MG63 (cell line): ENCODE measurements at regions not wholly inside any gene's neighbourhood (a gene's known extent, or its start where the extent isn't known, plus 50 kb on each side); places are given as distances from the start of the nearest gene placed in this dataset.
A peak's percentile ranks its signal among the peaks of the same experiment; 100 is the strongest.

Experiments used
- DNase-seq: peaks from one replicate; pipeline ENCODE4 v3.0.0-alpha.2; 2020
- H3K27me3 ChIP-seq: fragments of 250-450 bp; sonication (Bioruptor Pico); 2 replicates; pipeline ENCODE4 v1.5.1; 2020; ENCODE audit warnings: mild to moderate bottlenecking, moderate library complexity
- H3K36me3 ChIP-seq: fragments of 250-450 bp; sonication (Bioruptor Pico); 2 replicates; pipeline ENCODE4 v1.5.1; 2020; ENCODE audit warnings: mild to moderate bottlenecking, moderate library complexity
- H3K4me3 ChIP-seq: fragments of 250-450 bp; sonication (Bioruptor Pico); 2 replicates; pipeline ENCODE4 v1.5.1; 2020; ENCODE audit warnings: mild to moderate bottlenecking, moderate library complexity
- H3K9me3 ChIP-seq: fragments of 250-450 bp; sonication (Bioruptor Pico); 2 replicates; pipeline ENCODE4 v1.5.1; 2020; ENCODE audit warnings: mild to moderate bottlenecking, moderate library complexity

GRCh38 chr15:37691911-37692310 lies 242.5 kb upstream of the TMCO5A start:
- Histone ChIP-seq H3K4me3 (no peak overlapping the region), H3K9me3 (no peaks in the 10 kb centered on the region), H3K27me3 (no peaks in the 10 kb centered on the region; the same call in 1 of the 2 replicates), H3K36me3 (no peaks in the 10 kb centered on the region)
- DNase-seq: no peak

GRCh38 chr15:37693926-37694325 lies 240.5 kb upstream of the TMCO5A start:
- H3K27me3 ChIP-seq: no peaks in the 10 kb centered on the region; the same call in 1 of the 2 replicates
- no peak for DNase-seq
- no peaks in the 10 kb centered on the region for H3K36me3 ChIP-seq
- H3K4me3 ChIP-seq: no peak overlapping the region
- no peaks in the 10 kb centered on the region for H3K9me3 ChIP-seq

- Histone ChIP-seq H3K9me3 (no peaks in the 10 kb centered on the region), H3K27me3 (no peaks in the 10 kb centered on the region; the same call in 1 of the 2 replicates), H3K36me3 (no peaks in the 10 kb centered on the region), H3K4me3 (no peak overlapping the region)
- DNase-seq: no peak
Measured at GRCh38 chr15:37695719-37696118, 238.7 kb upstream of the TMCO5A start.

DNA sequence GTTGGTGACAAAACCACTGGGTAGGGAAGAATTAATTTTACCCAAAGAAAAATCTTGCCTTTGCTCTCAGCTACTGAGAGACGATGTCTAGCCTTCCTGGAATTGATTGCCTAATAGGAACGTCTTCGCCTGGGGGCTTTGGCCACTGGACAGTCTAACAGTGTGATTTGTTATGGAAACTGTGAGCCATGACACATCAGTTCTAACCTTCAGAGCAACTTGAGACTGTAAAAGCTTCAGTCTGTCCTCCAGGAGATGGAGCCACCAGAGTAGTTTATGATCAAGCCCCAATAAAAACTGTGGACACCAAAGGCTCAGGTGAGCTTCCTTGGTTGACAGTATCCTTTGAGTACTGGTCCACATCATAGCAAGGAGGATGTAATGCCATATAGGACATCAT lies 235.8 kb upstream of the TMCO5A start:
- Histone ChIP-seq H3K9me3 (no peaks in the 10 kb centered on the region), H3K27me3 (no peaks in the 10 kb centered on the region), H3K4me3 (no peak overlapping the region), H3K36me3 (no peaks in the 10 kb centered on the region)
- no peak for DNase-seq

GRCh38 chr15:37701230-37701629 lies 233.2 kb upstream of the TMCO5A start:
- H3K4me3 ChIP-seq: no peak overlapping the region

DNA sequence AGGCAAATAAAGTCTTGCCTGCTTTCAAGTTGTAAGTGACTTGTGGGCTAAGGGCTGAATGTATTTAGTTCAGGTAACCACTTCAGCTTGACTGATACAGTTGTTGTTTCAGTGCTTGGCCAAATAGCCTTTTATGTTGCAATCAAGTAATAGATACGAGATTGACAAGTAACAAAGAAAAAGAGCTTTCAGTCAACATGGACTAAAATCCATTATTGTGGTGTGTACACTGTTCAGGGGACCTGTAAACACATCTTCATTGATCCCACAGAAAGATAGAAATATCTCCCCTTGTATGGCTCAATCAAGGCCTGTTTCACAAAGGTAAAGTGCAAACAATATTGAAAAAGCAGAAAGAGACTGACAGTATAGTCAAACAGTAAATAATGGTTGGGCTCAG lies 224.8 kb upstream of the TMCO5A start:
- H3K4me3 ChIP-seq: no peak overlapping the region
- H3K27me3 ChIP-seq: no peaks in the 10 kb centered on the region
- no peaks in the 10 kb centered on the region for H3K36me3 ChIP-seq
- no peaks in the 10 kb centered on the region for H3K9me3 ChIP-seq
- no peak for DNase-seq

More at GRCh38 chr15:37701230-37701629, 233.2 kb upstream of the TMCO5A start:
- Histone ChIP-seq H3K36me3 (no peaks in the 10 kb centered on the region), H3K9me3 (no peaks in the 10 kb centered on the region), H3K27me3 (no peaks in the 10 kb centered on the region)
- no peak for DNase-seq

DNA sequence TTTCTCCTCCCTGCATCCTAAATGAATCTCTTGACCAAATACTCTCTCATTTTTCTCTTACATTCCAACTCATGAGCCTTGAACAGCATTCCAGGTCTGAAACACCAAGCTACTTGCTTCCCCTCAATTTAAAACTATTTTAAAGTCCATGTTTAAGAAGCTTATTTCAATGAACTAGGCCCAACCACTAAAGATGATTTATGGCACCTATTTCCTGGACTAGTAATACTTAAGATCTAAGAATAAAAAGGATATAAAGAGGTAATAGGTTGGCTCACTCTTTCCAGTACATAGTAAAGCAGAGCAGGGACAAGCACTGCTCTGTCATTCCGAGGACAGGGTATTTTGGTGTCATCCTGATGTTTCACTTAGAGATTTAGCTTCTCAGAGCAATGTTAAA lies 219.3 kb upstream of the TMCO5A start:
- no peaks in the 10 kb centered on the region for H3K36me3 ChIP-seq
- no peak for DNase-seq
- no peaks in the 10 kb centered on the region for H3K9me3 ChIP-seq
- H3K4me3 ChIP-seq: no peak overlapping the region
- no peaks in the 10 kb centered on the region for H3K27me3 ChIP-seq

- Histone ChIP-seq H3K4me3 (no peak overlapping the region), H3K27me3 (0 out of 2 replicates have a peak, but pooled peaks cover 3% of the 10 kb centered on the region), H3K36me3 (no peaks in the 10 kb centered on the region), H3K9me3 (no peaks in the 10 kb centered on the region)
- DNase-seq: no peak
Measured at GRCh38 chr15:37720267-37720666, 214.2 kb upstream of the TMCO5A start.

DNA sequence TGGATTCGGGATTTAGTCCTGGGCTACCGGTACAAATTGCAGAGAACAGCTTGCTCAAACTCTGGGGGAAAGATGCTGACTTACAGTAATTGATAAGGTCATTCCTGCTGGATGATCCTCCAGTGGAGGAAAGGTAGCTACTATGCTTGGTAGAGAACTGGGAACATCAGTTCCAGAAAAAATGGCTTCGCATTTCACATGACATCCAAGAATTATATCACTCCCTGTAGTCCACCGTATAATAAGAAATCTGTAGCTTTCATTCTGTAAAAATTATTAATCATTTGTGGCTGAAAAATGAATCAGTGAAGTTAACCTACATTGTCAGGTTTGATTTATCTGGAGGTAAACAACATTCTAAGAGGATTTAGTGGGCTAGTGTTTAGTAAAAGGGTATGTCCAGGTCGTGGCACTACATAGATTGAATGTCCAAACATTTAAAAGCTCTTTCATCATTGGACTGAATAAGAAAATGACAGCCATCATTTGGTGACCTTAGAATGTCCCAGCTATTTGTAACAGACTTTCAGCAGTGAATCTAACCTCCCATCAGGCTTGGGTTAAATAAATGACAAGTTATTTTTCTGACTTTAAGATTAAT lies 203.2 kb upstream of the TMCO5A start:
- Histone ChIP-seq H3K36me3 (no peaks in the 10 kb centered on the region), H3K27me3 (no peaks in the 10 kb centered on the region), H3K4me3 (no peak overlapping the region), H3K9me3 (no peaks in the 10 kb centered on the region)
- DNase-seq: no peak

DNA sequence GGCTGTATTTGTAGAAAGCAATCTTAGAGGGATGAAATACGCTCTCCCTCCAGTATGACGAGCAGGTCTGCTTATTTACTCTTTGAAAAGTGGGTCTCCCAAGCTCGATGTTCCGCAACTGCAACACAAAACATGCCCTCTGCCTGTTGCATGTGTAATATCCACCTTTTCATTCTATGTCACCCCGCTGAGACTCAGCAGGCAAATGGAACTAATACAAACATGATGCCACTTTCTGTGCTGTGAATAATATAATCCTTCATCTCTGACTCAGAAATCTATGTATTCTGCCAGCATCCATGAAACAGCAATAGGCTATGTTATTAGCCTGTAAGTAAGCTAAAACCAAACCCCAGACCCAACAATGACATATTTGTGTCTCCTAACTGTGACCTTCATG lies 200.8 kb upstream of the TMCO5A start:
- Histone ChIP-seq H3K9me3 (no peaks in the 10 kb centered on the region), H3K4me3 (no peak overlapping the region), H3K36me3 (no peaks in the 10 kb centered on the region), H3K27me3 (no peaks in the 10 kb centered on the region; the same call in 1 of the 2 replicates)
- peak; percentile 17 for DNase-seq

DNA sequence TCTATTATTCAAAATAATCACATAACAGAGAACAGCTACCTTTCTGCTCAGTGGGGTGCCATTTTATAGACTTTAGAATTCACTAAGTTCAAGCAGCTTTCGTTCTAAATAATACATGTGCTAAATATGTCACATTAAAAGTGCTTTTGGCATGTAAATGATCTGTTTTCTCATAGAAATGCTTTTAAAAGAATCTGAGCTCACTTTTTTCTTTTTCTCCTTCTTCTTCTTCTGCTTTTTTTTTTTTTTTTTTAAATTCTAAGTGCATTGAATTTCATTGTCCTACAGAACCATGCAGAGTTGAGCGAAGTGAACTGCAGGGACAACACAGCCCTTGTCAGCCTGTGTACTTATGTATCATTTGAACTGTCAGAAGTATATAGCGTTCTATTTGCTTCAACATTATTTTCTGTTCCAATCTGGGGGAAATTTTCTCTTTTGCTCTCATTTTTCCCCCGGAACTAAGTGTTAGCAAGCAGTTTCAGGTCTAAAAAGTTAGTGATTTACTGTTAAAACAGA lies 193.8 kb upstream of the TMCO5A start:
- H3K9me3 ChIP-seq: no peaks in the 10 kb centered on the region
- DNase-seq: no peak
- no peaks in the 10 kb centered on the region for H3K36me3 ChIP-seq
- H3K4me3 ChIP-seq: no peak overlapping the region
- H3K27me3 ChIP-seq: peaks cover 7% of the 10 kb centered on the region; the same call in 1 of the 2 replicates

DNA sequence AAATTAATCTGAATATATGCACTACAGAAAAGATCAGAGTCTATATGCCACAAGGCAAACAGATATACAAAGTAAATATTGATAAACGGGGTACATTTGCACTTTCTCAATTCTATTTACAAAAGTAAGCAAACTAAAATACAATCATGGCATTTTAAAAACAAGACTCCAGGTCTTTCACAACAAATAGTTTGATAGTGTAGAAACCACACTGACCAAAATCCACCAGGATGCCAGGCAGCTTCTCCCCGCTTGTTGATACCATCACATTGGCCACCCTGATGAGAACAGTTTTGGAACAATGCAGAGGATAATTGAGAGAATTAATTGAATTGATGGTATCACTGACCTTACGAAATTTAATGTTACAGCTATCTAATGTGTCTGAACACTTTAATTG lies 190.6 kb upstream of the TMCO5A start:
- H3K4me3 ChIP-seq: no peak overlapping the region
- DNase-seq: no peak
- no peaks in the 10 kb centered on the region for H3K9me3 ChIP-seq
- peaks cover 7% of the 10 kb centered on the region; the same call in 1 of the 2 replicates for H3K27me3 ChIP-seq
- no peaks in the 10 kb centered on the region for H3K36me3 ChIP-seq

DNA sequence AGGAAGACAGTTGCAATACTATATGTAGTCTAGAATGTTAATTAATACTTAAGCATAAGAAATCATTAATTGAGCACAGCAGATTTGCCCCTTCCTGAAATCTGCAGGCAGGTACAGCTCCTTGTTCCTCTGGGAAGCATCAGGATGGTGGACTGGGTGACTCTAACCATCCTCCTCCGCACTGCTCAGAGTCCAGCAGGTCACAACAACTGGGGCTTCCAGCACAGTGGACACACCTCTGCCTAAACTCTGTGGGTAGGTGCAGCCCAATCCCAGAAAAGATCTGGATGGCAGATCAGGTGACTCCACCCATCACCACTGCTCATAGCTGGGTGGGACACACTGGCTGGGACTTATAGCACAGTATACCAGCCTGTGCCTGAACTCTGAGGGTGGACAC lies 189.9 kb upstream of the TMCO5A start:
- Histone ChIP-seq H3K36me3 (no peaks in the 10 kb centered on the region), H3K4me3 (no peak overlapping the region), H3K9me3 (no peaks in the 10 kb centered on the region), H3K27me3 (peaks cover 5% of the 10 kb centered on the region; the same call in 1 of the 2 replicates)
- no peak for DNase-seq

GRCh38 chr15:37751401-37751800 lies 183.0 kb upstream of the TMCO5A start:
- no peak for DNase-seq
- no peak overlapping the region for H3K4me3 ChIP-seq
- no peaks in the 10 kb centered on the region for H3K9me3 ChIP-seq
- no peaks in the 10 kb centered on the region for H3K36me3 ChIP-seq
- no peaks in the 10 kb centered on the region for H3K27me3 ChIP-seq

GRCh38 chr15:37756407-37756806 lies 178.0 kb upstream of the TMCO5A start:
- H3K9me3 ChIP-seq: no peaks in the 10 kb centered on the region
- H3K27me3 ChIP-seq: no peaks in the 10 kb centered on the region
- no peak overlapping the region for H3K4me3 ChIP-seq
- DNase-seq: no peak
- H3K36me3 ChIP-seq: no peaks in the 10 kb centered on the region

DNA sequence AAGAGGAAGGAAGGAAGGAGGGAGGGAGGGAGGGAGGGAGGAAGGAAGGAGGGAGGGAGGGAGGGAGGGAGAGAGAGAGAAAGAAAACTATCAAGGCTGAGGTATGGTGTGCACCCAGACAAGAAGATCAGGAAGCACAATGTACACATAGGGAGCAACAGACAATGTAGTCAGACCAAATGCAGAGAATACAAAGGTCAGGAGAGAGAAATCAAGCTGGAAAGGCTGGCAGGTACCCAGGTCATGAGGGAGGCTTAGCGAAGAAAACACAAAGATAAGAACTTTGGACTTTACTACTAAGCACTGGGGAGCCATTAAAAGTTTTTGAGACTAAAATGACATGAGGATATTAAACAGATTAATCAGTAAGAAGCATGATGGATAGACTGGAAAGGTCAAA lies 176.0 kb upstream of the TMCO5A start:
- no peaks in the 10 kb centered on the region for H3K36me3 ChIP-seq
- H3K27me3 ChIP-seq: no peaks in the 10 kb centered on the region
- H3K4me3 ChIP-seq: no peak overlapping the region
- H3K9me3 ChIP-seq: no peaks in the 10 kb centered on the region
- DNase-seq: no peak

- Histone ChIP-seq H3K9me3 (no peaks in the 10 kb centered on the region), H3K27me3 (no peaks in the 10 kb centered on the region), H3K36me3 (no peaks in the 10 kb centered on the region), H3K4me3 (no peak overlapping the region)
- DNase-seq: peak; percentile 9
Measured at GRCh38 chr15:37764733-37765191, 169.7 kb upstream of the TMCO5A start.

- Histone ChIP-seq H3K27me3 (no peaks in the 10 kb centered on the region), H3K36me3 (no peaks in the 10 kb centered on the region), H3K4me3 (no peak overlapping the region), H3K9me3 (no peaks in the 10 kb centered on the region)
- no peak for DNase-seq
Measured at GRCh38 chr15:37765786-37766185, 168.7 kb upstream of the TMCO5A start.
